ENCODE measurements at regions not wholly inside any gene's neighbourhood (a gene's known extent, or its start where the extent isn't known, plus 50 kb on each side); places are given as distances from the start of the nearest gene placed in this dataset.

GRCh38 chr2:128727914-128728313 lies 409.2 kb upstream of the HS6ST1 start (continued):
- TF ChIP-seq KMT2A (CRISPR knock-in tag; IDR thresholded peaks at IDR 0.05) (no peak), PHF20 (CRISPR knock-in tag; IDR thresholded peaks at IDR 0.05) (no peak), FOXP4 (CRISPR knock-in tag; IDR thresholded peaks at IDR 0.05) (no peak), ZZZ3 (CRISPR knock-in tag; IDR thresholded peaks at IDR 0.05; ENCODE audit: borderline replicate concordance) (no peak)

- no TSS peak for BruUV-seq (replicated peaks)
- CTCF ChIA-PET (ENCODE audit: low intra/inter-chr PET ratio, low total read pairs) = no interaction called here
- FAIRE-seq = no peak
Observed at GRCh38 chr2:128729051-128729450, 410.4 kb upstream of the HS6ST1 start.

More at GRCh38 chr2:128729051-128729450, 410.4 kb upstream of the HS6ST1 start:
- Histone ChIP-seq H3K9me3 (ENCODE audit: low read length) (no peaks in the 10 kb centered on the region), H3K9ac (ENCODE audit: insufficient read depth, low read depth, low read length) (no peak overlapping the region), H3K27ac (ENCODE audit: extremely low read length, insufficient read depth, low read length) (no peak overlapping the region), H3K4me3 (replicated peaks in 1 of 3; ENCODE audit: insufficient read depth in 1 of 3, low read depth in 2 of 3, low read length in 3 of 3) (no peak overlapping the region), H3K4me2 (ENCODE audit: low read depth, low read length) (no peak overlapping the region), H3K27me3 (ENCODE audit: control insufficient read depth in 1 of 2, insufficient read depth in 2 of 2, low read length in 2 of 2) (peaks cover 0 to 19% of the 10 kb centered on the region in 2 experiments; a peak in 2 of 5 replicates), H3K36me3 (replicated peaks in 1 of 2; ENCODE audit: control insufficient read depth in 1 of 2, insufficient read depth in 2 of 2, low read length in 2 of 2) (no peaks in the 10 kb centered on the region), H3K79me2 (ENCODE audit: insufficient read depth, low read length) (no peaks in the 10 kb centered on the region), H4K20me1 (ENCODE audit: insufficient read depth, low read length) (no peaks in the 10 kb centered on the region), H3K4me1 (ENCODE audit: insufficient read depth, low read length) (no peaks in the 10 kb centered on the region), H2AFZ (ENCODE audit: low read length) (no peak overlapping the region)
- no peak for DNase-seq (ENCODE audit: low spot score)
- TF ChIP-seq ZNF549 (CRISPR knock-in tag; IDR thresholded peaks at IDR 0.05) (no peak), ZNF776 (CRISPR knock-in tag; IDR thresholded peaks at IDR 0.05) (no peak), PATZ1 (CRISPR knock-in tag; IDR thresholded peaks at IDR 0.05) (no peak), ZNF3 (CRISPR knock-in tag; IDR thresholded peaks at IDR 0.05) (no peak), ZNF572 (CRISPR knock-in tag; IDR thresholded peaks at IDR 0.05) (no peak), HIC2 (CRISPR knock-in tag; IDR thresholded peaks at IDR 0.05; ENCODE audit: low read depth) (no peak), SRF (IDR thresholded peaks at IDR 0.05; ENCODE audit: low read depth, low read length) (no peak), SRY (CRISPR knock-in tag; IDR thresholded peaks at IDR 0.05) (no peak), U2AF1 (optimal IDR thresholded peaks at IDR 0.05; ENCODE audit: low read depth, low read length) (no peak), ZNF329 (CRISPR knock-in tag; IDR thresholded peaks at IDR 0.05; ENCODE audit: low read depth) (no peak), ZMYM4 (CRISPR knock-in tag; IDR thresholded peaks at IDR 0.05) (no peak), HDAC1 (CRISPR knock-in tag; IDR thresholded peaks at IDR 0.05) (no peak), ZNF335 (CRISPR knock-in tag; IDR thresholded peaks at IDR 0.05) (no peak), ZNF605 (CRISPR knock-in tag; IDR thresholded peaks at IDR 0.05) (no peak)
- in situ Hi-C loops (cut with HindIII; ENCODE audit: extremely low pct_ligation_motif_present, low pct_unique_long_range_greater_than_20kb) = loop anchor here (25.0 kb wide), 1 partner anchor 667 kb away; no protein-coding TSS in a partner anchor
- intact Hi-C loops (cut with micrococcal nuclease; ENCODE audit: unreplicated experiment) = loop anchor here (5.0 kb wide), 1 partner anchor 732 kb away; no protein-coding TSS in a partner anchor
- 27% methylated on average over 2 of the region's 2 CpGs for WGBS (ENCODE audit: low lambda C conversion rate)
- POLR2A ChIA-PET = no interaction called here
- no peak for ATAC-seq
